ENCODE measurements at regions not wholly inside any gene's neighbourhood (a gene's known extent, or its start where the extent isn't known, plus 50 kb on each side); places are given as distances from the start of the nearest gene placed in this dataset.
"Not testable (repeated sequence)": the region's sequence is repeated elsewhere in the genome, so short reads cannot be mapped to it uniquely, and the experiment has no call there.

DNA sequence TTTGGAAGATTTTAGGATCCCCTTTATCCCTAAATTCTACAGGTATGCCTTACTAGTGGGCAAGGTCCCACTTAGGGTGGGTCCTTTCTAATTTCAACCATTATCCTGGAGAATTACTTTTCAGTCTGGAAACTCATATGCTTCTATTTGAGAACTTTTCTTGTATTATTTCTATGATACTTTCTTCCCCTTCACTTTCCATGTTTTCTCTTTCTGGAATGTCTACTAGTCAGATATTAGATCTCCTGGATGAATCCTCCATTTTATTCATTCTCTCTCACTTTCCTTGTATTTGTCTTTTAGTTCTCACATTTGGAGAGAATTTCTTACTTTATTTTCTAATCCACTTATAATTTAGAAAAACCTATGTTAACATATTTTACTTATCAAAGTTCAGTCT is 83.9 kb upstream of the SIPA1L2 start:
- no peak for DNase-seq (ENCODE audit: low spot score)

DNA sequence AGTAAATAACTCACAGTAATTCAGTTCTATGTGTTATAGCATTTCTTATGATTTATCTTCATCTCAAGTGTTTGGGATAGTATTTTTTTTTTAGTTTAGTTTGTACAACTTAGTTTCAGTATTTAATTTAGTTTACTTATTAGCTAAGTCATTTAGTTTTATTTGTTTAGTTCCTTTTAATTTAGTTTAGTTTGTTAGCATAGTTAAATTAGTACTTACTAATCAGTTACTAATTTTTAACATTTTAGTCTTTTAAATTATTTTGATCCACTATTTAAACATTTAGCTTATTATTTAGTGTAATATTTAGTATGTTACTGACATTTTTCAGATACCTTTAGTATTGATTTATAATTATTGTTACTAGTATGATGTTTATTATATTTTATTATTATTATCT is 85.2 kb upstream of the SIPA1L2 start:
- DNase-seq (ENCODE audit: low spot score) = no peak

GRCh38 chr1:232717911-232718310 is 87.3 kb upstream of the MAP10 start:
- not testable (repeated sequence) for DNase-seq (ENCODE audit: low spot score)

DNA sequence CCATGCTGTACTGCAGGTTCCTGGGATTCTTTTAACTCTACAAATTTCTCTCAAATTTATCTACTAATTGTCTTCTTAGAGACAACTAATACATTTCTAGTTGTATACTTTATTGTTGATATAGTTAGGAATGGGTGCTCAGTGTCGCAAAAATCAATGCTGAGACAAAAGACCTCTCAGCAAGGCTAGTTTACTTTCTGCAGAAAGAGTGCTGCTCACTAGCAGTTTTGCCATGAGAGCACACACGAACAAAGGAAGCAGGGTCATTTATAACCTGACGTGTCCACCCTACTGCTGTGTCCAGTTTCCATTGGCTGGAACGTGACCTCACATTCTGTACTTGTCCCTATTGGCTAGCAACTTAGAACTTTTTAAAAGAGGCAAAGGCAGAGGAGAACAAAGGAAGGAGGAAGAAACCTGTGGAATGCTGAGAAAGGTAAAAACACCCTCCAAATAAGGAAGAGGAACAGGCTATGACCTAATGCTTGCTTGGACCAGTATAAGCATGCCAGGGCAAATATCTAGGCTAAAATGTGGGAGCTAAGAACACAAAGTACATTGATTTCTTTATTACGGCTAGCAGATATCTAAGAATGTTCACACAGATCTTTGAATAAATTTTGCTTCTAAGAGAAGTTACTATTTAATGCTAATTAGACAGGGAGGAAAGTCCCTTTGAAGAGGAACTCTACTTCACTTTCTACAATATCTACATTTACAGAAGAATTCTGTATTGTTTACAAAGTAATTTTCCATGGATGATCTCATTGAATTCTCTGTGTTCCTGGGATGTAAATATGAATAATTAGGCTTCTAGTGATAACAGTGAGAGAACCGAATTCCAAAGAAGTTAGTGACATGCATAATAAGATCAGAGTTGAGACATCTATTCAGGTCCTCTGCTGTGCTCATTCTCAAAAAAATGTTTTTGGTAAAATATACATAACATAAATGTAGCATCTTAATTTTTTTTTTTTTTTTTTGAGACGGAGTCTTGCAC is 86.0 kb upstream of the MAP10 start:
- no peak for DNase-seq (ENCODE audit: low spot score)

DNA sequence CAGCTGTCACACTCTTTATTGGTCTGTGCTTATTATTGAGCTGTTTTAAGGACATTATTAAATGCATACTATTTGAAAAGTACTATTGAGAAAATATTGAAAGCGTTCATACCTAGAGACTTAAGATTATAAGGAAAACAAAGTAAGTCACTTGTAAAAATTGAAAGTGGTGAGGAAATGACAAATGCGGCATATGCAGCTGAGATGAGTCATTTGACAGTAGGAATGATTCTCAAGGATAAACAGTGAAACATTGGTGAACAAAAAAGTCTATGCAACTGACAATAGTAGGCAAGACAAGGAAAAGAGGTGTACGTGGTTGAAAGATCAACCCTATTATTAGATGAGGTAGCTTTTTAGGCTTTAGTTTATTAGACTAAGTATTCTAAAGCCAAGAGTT is 82.6 kb upstream of the MAP10 start:
- no peak for DNase-seq (ENCODE audit: low spot score)

GRCh38 chr1:232725305-232726047 is 79.7 kb upstream of the MAP10 start:
- DNase-seq (ENCODE audit: low spot score) = no peak

GRCh38 chr1:232726048-232726779 is 79.0 kb upstream of the MAP10 start:
- DNase-seq (ENCODE audit: low spot score) = no peak

- DNase-seq (ENCODE audit: low spot score) = no peak
These were observed 76.5 kb upstream of the MAP10 start for GRCh38 chr1:232728507-232729263.

GRCh38 chr1:232732344-232732910 is 72.8 kb upstream of the MAP10 start:
- no peak for DNase-seq (ENCODE audit: low spot score)

GRCh38 chr1:232737917-232738316 is 67.3 kb upstream of the MAP10 start:
- no peak for DNase-seq (ENCODE audit: low spot score)

DNA sequence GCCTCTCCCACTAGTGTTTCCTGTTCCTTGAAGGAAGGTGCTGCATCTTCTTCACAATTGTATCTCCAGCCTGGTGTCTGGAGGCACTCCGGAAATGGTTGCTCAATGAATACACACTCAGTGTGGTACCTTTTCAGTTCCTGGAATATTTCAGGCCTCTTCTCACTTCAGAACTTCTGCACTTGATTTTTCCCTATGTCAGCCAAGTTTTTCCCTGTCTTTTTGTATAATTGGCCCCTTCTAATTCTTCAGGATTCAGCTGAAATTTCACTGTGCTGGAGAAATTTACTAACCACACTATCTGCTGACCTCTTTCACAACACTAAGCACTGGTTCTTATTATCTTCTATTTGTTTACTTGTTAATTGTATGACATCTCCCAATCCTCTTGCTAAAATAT is 61.2 kb upstream of the MAP10 start:
- DNase-seq (ENCODE audit: low spot score) = no peak

DNA sequence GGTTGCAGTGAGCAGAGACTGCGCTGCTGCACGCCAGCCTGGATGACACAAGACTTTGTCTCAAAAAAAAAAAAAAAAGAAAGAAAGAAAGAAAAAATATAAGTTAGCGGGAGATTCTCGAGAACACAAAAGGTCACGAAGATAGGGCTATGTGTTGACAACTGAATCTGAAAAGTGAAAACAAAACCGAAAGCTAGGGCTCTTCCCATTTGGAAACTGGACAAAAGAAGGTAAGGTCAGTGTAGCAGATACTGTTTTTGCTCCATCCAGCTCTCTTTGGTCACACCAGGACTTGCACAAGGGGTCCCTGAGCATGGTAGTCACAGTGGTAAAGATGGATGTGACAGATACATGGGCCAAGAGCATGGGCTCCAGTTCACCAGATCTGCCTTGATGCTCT is 60.4 kb upstream of the MAP10 start:
- DNase-seq (ENCODE audit: low spot score) = no peak

DNA sequence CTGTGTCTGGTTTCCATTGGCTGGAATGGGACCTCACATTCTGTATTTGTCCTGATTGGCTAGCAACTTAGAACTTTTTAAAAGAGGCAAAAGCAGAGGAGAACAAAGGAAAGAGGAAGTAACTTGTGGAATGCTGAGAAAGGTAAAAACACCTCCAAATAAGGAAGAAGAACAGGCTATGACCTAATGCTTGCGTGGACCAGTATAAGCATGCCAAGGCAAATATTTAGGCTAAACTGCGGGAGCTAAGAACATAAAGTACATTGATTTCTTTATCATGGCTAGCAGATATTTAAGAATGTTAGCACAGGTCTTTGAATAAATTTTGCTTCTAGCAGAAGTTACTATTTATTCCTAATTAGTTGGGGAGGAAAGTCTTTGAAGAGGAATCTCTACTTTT is 59.5 kb upstream of the MAP10 start:
- DNase-seq (ENCODE audit: low spot score) = not testable (repeated sequence)

GRCh38 chr1:232748910-232749368 is 56.3 kb upstream of the MAP10 start:
- DNase-seq (ENCODE audit: low spot score) = no peak

DNA sequence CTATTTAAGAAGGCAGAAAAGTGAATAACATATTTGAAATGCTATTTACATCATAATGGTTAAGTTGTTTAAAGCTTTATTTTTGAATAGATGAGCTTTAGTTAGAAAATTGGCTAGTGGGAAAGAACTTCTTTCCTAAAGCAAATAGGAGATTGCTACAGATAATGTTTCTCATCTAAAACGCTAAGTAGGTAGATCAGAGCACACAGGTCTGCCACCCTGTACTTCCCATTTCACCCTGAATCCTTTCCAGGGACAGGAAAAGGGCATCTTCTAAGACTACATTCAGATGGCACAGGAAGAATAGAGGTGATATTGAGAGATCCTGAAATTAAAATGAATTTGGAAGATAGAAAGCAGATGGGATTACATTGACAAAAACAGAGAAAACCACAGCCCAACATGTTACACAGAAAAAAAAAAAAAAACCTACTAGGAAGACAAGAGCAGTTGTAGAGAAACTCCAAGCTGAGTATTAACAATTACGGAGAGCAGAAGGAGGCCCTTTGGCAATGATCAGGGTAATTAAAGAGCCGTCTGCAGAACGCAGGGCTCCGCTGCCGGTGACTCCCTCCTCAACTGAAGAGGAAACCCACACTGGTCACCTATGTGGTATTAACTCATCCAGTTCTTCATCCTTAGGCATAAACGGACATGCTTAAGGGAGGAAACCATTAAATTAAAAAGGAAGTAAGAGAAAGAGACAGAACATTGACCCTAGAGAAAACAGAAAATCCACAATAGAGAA is 53.6 kb upstream of the MAP10 start:
- no peak for DNase-seq (ENCODE audit: low spot score)

DNA sequence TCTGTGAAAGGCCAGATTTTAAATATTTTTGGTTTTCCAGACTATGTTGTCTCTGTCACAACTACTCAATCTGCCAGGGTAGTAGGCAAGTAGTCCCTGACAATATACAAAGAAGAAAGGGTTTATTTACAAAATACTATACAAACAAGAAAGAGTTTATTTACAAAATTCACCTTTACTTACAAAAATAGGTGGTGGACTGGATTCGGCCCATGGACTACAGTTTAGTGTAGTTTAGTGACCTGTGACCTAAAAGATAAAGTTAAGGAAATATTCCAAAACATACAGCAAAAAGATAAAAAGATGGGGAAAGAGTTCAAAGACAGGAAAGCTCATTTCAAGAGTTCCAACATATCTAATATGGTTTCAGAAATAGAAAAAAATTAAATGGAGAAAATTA is 52.9 kb upstream of the MAP10 start:
- no peak for DNase-seq (ENCODE audit: low spot score)

DNA sequence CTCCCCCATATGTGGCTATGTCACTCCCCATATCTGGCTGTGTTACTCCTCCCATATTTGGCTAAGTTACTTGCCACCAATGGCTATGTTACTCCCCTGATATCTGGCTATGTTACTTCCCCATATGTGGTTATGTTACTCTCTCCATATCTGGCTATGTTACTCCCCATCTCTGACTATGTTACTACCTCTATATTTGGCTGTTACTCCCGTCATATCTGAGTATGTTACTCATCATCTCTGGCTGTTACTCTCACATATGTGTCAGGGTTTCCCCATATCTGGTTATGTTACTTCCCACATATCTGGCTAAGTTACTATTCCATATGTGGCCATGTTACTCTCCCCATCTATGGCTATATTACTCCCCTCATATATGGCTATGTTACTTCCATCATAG is 50.3 kb upstream of the MAP10 start:
- no peak for DNase-seq (ENCODE audit: low spot score)
